H1 (cell line): ENCODE measurements at regions not wholly inside any gene's neighbourhood (a gene's known extent, or its start where the extent isn't known, plus 50 kb on each side); places are given as distances from the start of the nearest gene placed in this dataset.

Experiments used
- CTCF ChIA-PET: fragments of 300-600 bp; sonication (Branson Sonifier 250); formaldehyde crosslinking; loops from one replicate; lab custom pipeline; 2021; ENCODE audit not compliant: partially characterized antibody; lab: Charles Lee
- POLR2A ChIA-PET: fragments of 300-600 bp; sonication (Branson Sonifier 250); formaldehyde crosslinking; loops from one replicate; lab custom pipeline; 2021; ENCODE audit warnings: inconsistent platforms; ENCODE audit not compliant: partially characterized antibody; lab: Charles Lee
- DNase-seq, 2 experiments: peaks; one replicate each; pipeline versions ENCODE4 v3.0.0 to v3.0.0-alpha.2; 2010 to 2022; ENCODE audit warnings: low spot score in 2 of 2, low read depth in 1 of 2, mixed read lengths in 1 of 2
- FAIRE-seq: peaks from 2 replicates; lab custom pipeline; 2011; peaks lifted over from hg19 to GRCh38; lab: Jason Lieb, UNC
- H2AFZ ChIP-seq: 2 replicates; pipeline ENCODE4 v1.8.1; 2012; ENCODE audit warnings: low read length, inconsistent platforms
- H2AK5ac ChIP-seq: 2 replicates; pipeline ENCODE4 v1.6.1; 2013; ENCODE audit warnings: low read depth, low read length
- H2BK120ac ChIP-seq: replicated peaks from 2 replicates; pipeline ENCODE3; 2013; ENCODE audit warnings: low read depth, low read length, inconsistent platforms
- H2BK12ac ChIP-seq: 2 replicates; pipeline ENCODE4 v1.6.1; 2013; ENCODE audit warnings: low read depth, low read length
- H2BK15ac ChIP-seq: 2 replicates; pipeline ENCODE4 v1.6.1; 2013; ENCODE audit warnings: low read length
- H2BK20ac ChIP-seq: 2 replicates; pipeline ENCODE4 v1.6.1; 2013; ENCODE audit warnings: low read length
- H2BK5ac ChIP-seq: 2 replicates; pipeline ENCODE4 v1.6.1; 2013; ENCODE audit warnings: low read depth, low read length
- H3K14ac ChIP-seq: 2 replicates; pipeline ENCODE4 v1.6.1; 2013; ENCODE audit warnings: inconsistent platforms; ENCODE audit not compliant: insufficient read length
- H3K18ac ChIP-seq: 2 replicates; pipeline ENCODE4 v1.6.1; 2013; ENCODE audit warnings: low read length; ENCODE audit errors: extremely low read depth
- H3K23ac ChIP-seq: 2 replicates; pipeline ENCODE4 v1.6.1; 2013; ENCODE audit warnings: inconsistent platforms; ENCODE audit not compliant: insufficient read length
- H3K23me2 ChIP-seq: 2 replicates; pipeline ENCODE4 v1.6.1; 2013; ENCODE audit warnings: low read depth, low read length
- H3K27ac ChIP-seq: 2 replicates; pipeline ENCODE4 v1.6.1; 2011; ENCODE audit warnings: low read depth, low read length, inconsistent platforms
- H3K27me3 ChIP-seq, 4 experiments: replicated peaks in 1 of 4; 1 replicate in 1 of 4; 2 replicates in 3 of 4; pipeline versions ENCODE4 v1.6.1 to v1.8.1; 2011 to 2013; ENCODE audit warnings: low read length in 3 of 4, mild to moderate bottlenecking in 3 of 4, inconsistent platforms in 2 of 4, mixed read lengths in 2 of 4, moderate library complexity in 1 of 4; ENCODE audit not compliant: control insufficient read depth in 3 of 4, insufficient read depth in 3 of 4; ENCODE audit errors: extremely low read depth in 1 of 4
- H3K36me3 ChIP-seq, 4 experiments: 2 replicates each; pipeline versions ENCODE4 v1.6.1 to v1.8.1; 2011 to 2013; ENCODE audit warnings: mild to moderate bottlenecking in 4 of 4, low read length in 3 of 4, moderate library complexity in 2 of 4, control low read depth in 1 of 4, inconsistent platforms in 1 of 4; ENCODE audit not compliant: insufficient read depth in 4 of 4, control insufficient read depth in 2 of 4
- H3K4ac ChIP-seq: replicated peaks from 2 replicates; pipeline ENCODE3; 2013; ENCODE audit warnings: low read length, low read depth, mixed read lengths, inconsistent platforms; ENCODE audit not compliant: insufficient read length
- H3K4me1 ChIP-seq, 4 experiments: replicated peaks in 1 of 4; 1 replicate in 1 of 4; 2 replicates in 3 of 4; pipeline versions ENCODE4 v1.6.1 to v1.8.1; 2011 to 2013; ENCODE audit warnings: low read length in 3 of 4, inconsistent platforms in 2 of 4, mixed read lengths in 1 of 4; ENCODE audit not compliant: insufficient read depth in 4 of 4, control insufficient read depth in 3 of 4
- H3K4me2 ChIP-seq, 2 experiments: 2 replicates each; pipeline versions ENCODE4 v1.6.1 to v1.8.1; 2011 to 2013; ENCODE audit warnings: low read depth in 2 of 2, low read length in 2 of 2, control low read depth in 1 of 2, inconsistent platforms in 1 of 2, mild to moderate bottlenecking in 1 of 2; ENCODE audit not compliant: insufficient read depth in 1 of 2
- H3K4me3 ChIP-seq, 4 experiments: fragments of 200-600, 300-600 bp in 1 of 4; sonication (generic), shearing (Covaris generic), sonication (Bioruptor Twin) in 1 of 4; 2 replicates each; pipeline versions ENCODE4 v1.5.1 to v1.8.1; 2011 to 2016; ENCODE audit warnings: low read length in 4 of 4, low read depth in 3 of 4, control low read depth in 2 of 4, inconsistent platforms in 2 of 4, mild to moderate bottlenecking in 2 of 4, mixed read lengths in 1 of 4, moderate library complexity in 1 of 4; ENCODE audit not compliant: insufficient read depth in 2 of 4; ENCODE audit errors: extremely low read depth in 1 of 4
- H3K56ac ChIP-seq: replicated peaks from 2 replicates; pipeline ENCODE3; 2013; ENCODE audit warnings: low read depth, mild to moderate bottlenecking, mixed read lengths, low read length, inconsistent platforms; ENCODE audit not compliant: insufficient read length
- H3K79me1 ChIP-seq: 2 replicates; pipeline ENCODE4 v1.6.1; 2013; ENCODE audit warnings: low read depth, low read length, control low read depth
- H3K79me2 ChIP-seq, 2 experiments: 2 replicates each; pipeline versions ENCODE4 v1.6.1 to v1.8.1; 2012 to 2013; ENCODE audit warnings: low read length in 2 of 2, mild to moderate bottlenecking in 2 of 2, inconsistent platforms in 1 of 2; ENCODE audit not compliant: insufficient read depth in 2 of 2, control insufficient read depth in 1 of 2
- H3K9ac ChIP-seq, 4 experiments: replicated peaks in 1 of 4; 1 replicate in 1 of 4; 2 replicates in 3 of 4; pipeline versions ENCODE4 v1.6.1 to v1.8.1; 2011 to 2013; ENCODE audit warnings: low read depth in 3 of 4, low read length in 3 of 4, control low read depth in 2 of 4, mild to moderate bottlenecking in 2 of 4, moderate library complexity in 2 of 4, inconsistent platforms in 1 of 4; ENCODE audit errors: extremely low read depth in 1 of 4
- H3K9me3 ChIP-seq, 2 experiments: 2 replicates each; pipeline versions ENCODE4 v1.6.1 to v1.8.1; 2012 to 2013; ENCODE audit warnings: mild to moderate bottlenecking in 2 of 2, moderate library complexity in 2 of 2, control low read depth in 1 of 2, inconsistent platforms in 1 of 2, low read depth in 1 of 2, low read length in 1 of 2, mixed read lengths in 1 of 2; ENCODE audit not compliant: insufficient read depth in 2 of 2
- H4K20me1 ChIP-seq, 2 experiments: replicated peaks in 1 of 2; 2 replicates each; pipeline versions ENCODE3 to v1.8.1; 2011 to 2013; ENCODE audit warnings: inconsistent platforms in 2 of 2, low read length in 2 of 2, mild to moderate bottlenecking in 1 of 2; ENCODE audit not compliant: insufficient read depth in 2 of 2, control insufficient read depth in 1 of 2
- H4K5ac ChIP-seq: 2 replicates; pipeline ENCODE4 v1.6.1; 2013; ENCODE audit warnings: low read length, low read depth, mixed read lengths, inconsistent platforms; ENCODE audit not compliant: insufficient read length
- H4K8ac ChIP-seq: 2 replicates; pipeline ENCODE4 v1.8.0; 2013; ENCODE audit warnings: mild to moderate bottlenecking, moderate library complexity, low read length, inconsistent platforms; ENCODE audit not compliant: insufficient read depth; ENCODE audit errors: extremely low read depth
- H4K91ac ChIP-seq: replicated peaks from 2 replicates; pipeline ENCODE3; 2013; ENCODE audit warnings: low read length, mixed read lengths, inconsistent platforms; ENCODE audit not compliant: insufficient read length
- ATF2 ChIP-seq: IDR thresholded peaks from 2 replicates; pipeline ENCODE4 v1.6.1; 2012; ENCODE audit warnings: low read length, inconsistent platforms
- BACH1 ChIP-seq: IDR thresholded peaks from 2 replicates; pipeline ENCODE4 v1.6.1; 2012; ENCODE audit warnings: low read length, improper control_type of control experiment
- BCL11A ChIP-seq, 2 experiments: IDR thresholded peaks; one replicate each; pipeline ENCODE4 v1.6.1; 2011; ENCODE audit warnings: low read depth in 2 of 2, low read length in 2 of 2, mild to moderate bottlenecking in 2 of 2
- CHD2 ChIP-seq: IDR thresholded peaks from 2 replicates; pipeline ENCODE4 v1.6.1; 2012; ENCODE audit warnings: low read length, improper control_type of control experiment
- HDAC6 ChIP-seq: IDR thresholded peaks from one replicate; pipeline ENCODE4 v1.7.1; 2012; ENCODE audit warnings: low read depth, mild to moderate bottlenecking, inconsistent platforms, low read length, moderate library complexity
- NRF1 ChIP-seq: IDR thresholded peaks from 2 replicates; pipeline ENCODE4 v1.6.1; 2011; ENCODE audit warnings: mild to moderate bottlenecking, low read depth, low read length, improper control_type of control experiment
- POU5F1 ChIP-seq: IDR thresholded peaks from 2 replicates; pipeline ENCODE4 v1.6.1; 2011; ENCODE audit warnings: low read depth, mild to moderate bottlenecking, low read length, moderate library complexity
- RXRA ChIP-seq: IDR thresholded peaks from 2 replicates; pipeline ENCODE4 v1.6.1; 2011; ENCODE audit warnings: low read depth, mild to moderate bottlenecking, low read length, moderate library complexity; ENCODE audit not compliant: insufficient read depth
- SIRT6 ChIP-seq: IDR thresholded peaks from one replicate; pipeline ENCODE4 v1.7.1; 2012; ENCODE audit warnings: low read length, inconsistent platforms
- SP1 ChIP-seq: IDR thresholded peaks from 2 replicates; pipeline ENCODE4 v1.6.1; 2011; ENCODE audit warnings: low read depth, low read length
- SP2 ChIP-seq: IDR thresholded peaks from 2 replicates; pipeline ENCODE4 v1.6.1; 2012; ENCODE audit warnings: mild to moderate bottlenecking, low read length, inconsistent platforms
- SP4 ChIP-seq: IDR thresholded peaks from 2 replicates; pipeline ENCODE4 v1.6.1; 2012; ENCODE audit warnings: low read length, inconsistent platforms
- TAF1 ChIP-seq: IDR thresholded peaks from 2 replicates; pipeline ENCODE4 v1.6.1; 2011; ENCODE audit warnings: mild to moderate bottlenecking, low read depth, low read length
- TBP ChIP-seq: IDR thresholded peaks from 2 replicates; pipeline ENCODE4 v1.6.1; 2011; ENCODE audit warnings: low read depth, low read length, improper control_type of control experiment
- TCF12 ChIP-seq: IDR thresholded peaks from 2 replicates; pipeline ENCODE4 v1.6.1; 2011; ENCODE audit warnings: low read depth, mild to moderate bottlenecking, low read length
- WGBS, 2 experiments: shearing (Covaris generic) in 1 of 2; methylation state at CpG; one replicate each; pipeline versions ENCODE4 v1.1.6 to v1.1.7; 2013 to 2015; ENCODE audit warnings: low lambda C conversion rate in 2 of 2, mixed read lengths in 2 of 2, inconsistent platforms in 1 of 2, low coverage in 1 of 2, missing lambda C conversion rate in 1 of 2; ENCODE audit not compliant: insufficient replicate concordance in 2 of 2, insufficient coverage in 1 of 2, insufficient read length in 1 of 2; ENCODE audit errors: extremely low coverage in 1 of 2, missing lambda C conversion rate in 1 of 2; 5-methylcytosine and 5-hydroxymethylcytosine counted together

GRCh38 chr9:24351258-24351657 is 194.4 kb downstream of the IZUMO3 start:
- H3K79me2 ChIP-seq: no peaks in the 10 kb centered on the region
- no peak overlapping the region for H2BK12ac ChIP-seq
- no peak for DNase-seq
- H4K91ac ChIP-seq: no peak overlapping the region
- no peak overlapping the region for H3K18ac ChIP-seq
- H2AK5ac ChIP-seq: no peak overlapping the region
- H2BK5ac ChIP-seq: no peak overlapping the region
- ChIA-PET POLR2A (no interaction called here), CTCF (no interaction called here)
- H4K8ac ChIP-seq: no peak overlapping the region
- no peak overlapping the region for H3K4me2 ChIP-seq
- no peak overlapping the region for H2BK120ac ChIP-seq
- no peak overlapping the region for H3K23ac ChIP-seq
- no peak overlapping the region for H3K14ac ChIP-seq
- no peaks in the 10 kb centered on the region for H3K23me2 ChIP-seq
- H3K9ac ChIP-seq: no peak overlapping the region
- no peaks in the 10 kb centered on the region for H3K79me1 ChIP-seq
- H2BK15ac ChIP-seq: no peak overlapping the region
- H4K20me1 ChIP-seq: no peaks in the 10 kb centered on the region
- H4K5ac ChIP-seq: no peak overlapping the region
- FAIRE-seq: no peak
- H3K4me3 ChIP-seq: no peak overlapping the region
- H2BK20ac ChIP-seq: no peak overlapping the region
- no peaks in the 10 kb centered on the region for H3K27me3 ChIP-seq
- H3K9me3 ChIP-seq: peaks cover 2 to 4% of the 10 kb centered on the region in 2 experiments; a peak in 1 of 4 replicates
- H3K4ac ChIP-seq: no peak overlapping the region
- H3K36me3 ChIP-seq: no peaks in the 10 kb centered on the region; a peak in 1 of 8 replicates
- no peaks in the 10 kb centered on the region for H3K4me1 ChIP-seq
- no peak overlapping the region for H3K56ac ChIP-seq
- peak overlapping the region; percentile 85; the same call in 1 of the 2 replicates for H2AFZ ChIP-seq
- H3K27ac ChIP-seq: no peak overlapping the region
- WGBS, 2 experiments: 82% methylated on average over 2 of the region's 2 CpGs; no CpG with 5 or more reads in 1 of the 2 experiments
- TF ChIP-seq RXRA (no peak), BCL11A (IDR thresholded peaks at IDR 0.05; ENCODE audit: low read depth in 2 of 2, low read length in 2 of 2) (no peak), TAF1 (no peak), TBP (no peak), BACH1 (no peak), SP4 (no peak), TCF12 (no peak), NRF1 (no peak), SIRT6 (no peak), CHD2 (no peak), HDAC6 (no peak), SP1 (no peak), SP2 (no peak), ATF2 (no peak), POU5F1 (no peak)
